Parathyroid adenoma (tissue), 2 donors: ENCODE measurements at regions not wholly inside any gene's neighbourhood (a gene's known extent, or its start where the extent isn't known, plus 50 kb on each side); places are given as distances from the start of the nearest gene placed in this dataset.

Source experiments
- H2AFZ ChIP-seq: fragments of 300-600 bp; sonication (generic); one replicate; pipeline ENCODE4 v1.7.0; 2017; ENCODE audit warnings: antibody characterized with exemption, mild to moderate bottlenecking
- H3K27ac ChIP-seq: fragments of 300-600 bp; sonication (generic); one replicate; pipeline ENCODE4 v1.7.0; 2017
- H3K27me3 ChIP-seq: fragments of 300-600 bp; sonication (generic); one replicate; pipeline ENCODE4 v1.7.0; 2017; ENCODE audit warnings: low read length; ENCODE audit not compliant: control insufficient read depth, insufficient read depth
- H3K36me3 ChIP-seq: fragments of 300-600 bp; sonication (generic); one replicate; pipeline ENCODE4 v1.7.0; 2017; ENCODE audit warnings: low read length; ENCODE audit not compliant: control insufficient read depth, insufficient read depth
- H3K4me1 ChIP-seq: fragments of 300-600 bp; sonication (generic); one replicate; pipeline ENCODE4 v1.7.0; 2017; ENCODE audit warnings: control low read depth
- H3K4me2 ChIP-seq: fragments of 300-600 bp; sonication (generic); one replicate; pipeline ENCODE4 v1.7.0; 2017; ENCODE audit warnings: low read length
- H3K4me3 ChIP-seq: fragments of 300-600 bp; sonication (generic); one replicate; pipeline ENCODE4 v1.7.0; 2017; ENCODE audit warnings: low read depth, low read length
- H3K79me2 ChIP-seq: fragments of 300-600 bp; sonication (generic); one replicate; pipeline ENCODE4 v1.7.0; 2017; ENCODE audit warnings: control low read depth
- H3K9ac ChIP-seq: fragments of 300-600 bp; sonication (generic); one replicate; pipeline ENCODE4 v1.7.0; 2017; ENCODE audit warnings: mild to moderate bottlenecking
- H3K9me3 ChIP-seq: fragments of 300-600 bp; sonication (generic); one replicate; pipeline ENCODE4 v1.7.0; 2017; ENCODE audit warnings: low read length; ENCODE audit not compliant: control insufficient read depth
- TF ChIP-seq, protein P1 (sequence below): fragments of 300-600 bp; sonication (generic); IDR thresholded peaks from one replicate; pipeline ENCODE4 v1.7.0; 2017; ENCODE audit warnings: antibody characterized with exemption, mild to moderate bottlenecking
- donor health status: primary hyperparathyroidism.

DNA sequence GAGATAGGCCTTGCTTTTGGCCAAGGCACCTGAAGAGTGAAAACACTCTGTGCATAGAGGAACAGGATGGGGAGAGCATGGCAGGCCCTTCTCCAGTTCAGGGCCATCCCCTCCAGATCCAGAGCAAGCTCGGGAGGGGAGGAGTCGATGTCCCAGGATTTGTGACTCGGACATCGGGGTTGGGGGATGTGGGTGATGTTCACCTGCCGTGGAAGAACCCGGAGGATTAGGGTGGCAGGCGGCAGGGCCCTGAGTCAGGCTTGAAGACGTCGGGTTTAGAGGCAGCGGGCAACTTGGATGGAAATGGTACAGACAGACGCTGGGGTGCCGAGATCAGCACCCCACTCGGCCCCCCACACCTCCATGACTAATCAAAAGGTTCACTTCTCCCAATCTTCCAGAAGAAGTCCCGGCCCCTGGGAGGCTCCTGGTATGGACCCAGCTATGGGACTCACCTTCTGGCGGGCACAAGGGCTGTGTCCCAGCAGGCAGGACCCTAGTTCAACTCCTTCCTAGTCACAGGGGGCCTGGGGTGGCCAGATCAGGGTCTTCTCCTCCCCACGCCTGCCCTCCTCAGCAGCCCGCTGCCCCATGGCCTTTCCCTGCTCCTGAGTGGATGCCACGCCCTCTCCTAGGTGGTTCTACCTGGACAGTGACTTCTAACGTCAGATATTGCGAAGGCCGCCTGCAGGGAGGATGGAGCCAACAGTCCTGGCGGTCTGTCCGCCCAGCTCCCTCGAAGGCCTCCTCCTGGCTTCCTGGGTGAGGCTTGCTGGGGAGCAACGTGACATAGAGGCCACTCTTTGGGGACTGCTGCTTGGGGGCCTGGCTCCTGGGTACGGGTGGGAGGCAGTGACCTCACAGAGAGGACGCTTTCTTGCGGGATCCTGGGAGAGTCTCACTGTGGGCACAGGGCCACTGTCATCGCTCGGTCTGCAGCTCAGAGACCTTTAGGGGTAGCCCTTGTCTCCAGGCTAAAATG is 792.5 kb downstream of the BRD1 start:
- Histone ChIP-seq H3K4me2 (no peak overlapping the region), H3K9ac (no peak overlapping the region), H3K27ac (no peak overlapping the region)

DNA sequence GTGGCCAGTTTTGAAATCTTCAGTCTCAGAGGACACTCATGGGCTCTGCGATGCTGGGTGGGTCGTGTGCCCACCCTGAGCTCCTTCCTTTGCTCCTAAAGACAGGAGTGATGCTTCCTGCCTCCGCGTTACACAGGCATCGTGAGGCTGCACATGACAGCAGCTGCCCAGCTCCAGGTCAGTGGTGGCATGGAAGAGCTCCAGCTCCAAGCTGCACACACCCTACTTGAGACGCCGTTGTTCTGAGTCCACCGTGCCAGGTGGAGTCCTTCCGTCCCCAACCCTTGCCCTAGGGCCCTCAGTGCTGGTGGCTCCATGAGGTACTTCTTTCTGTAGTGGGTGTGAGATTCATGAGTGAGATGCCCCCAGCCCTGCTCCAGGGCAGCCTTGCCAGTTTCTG is 794.1 kb downstream of the BRD1 start:
- no peaks in the 10 kb centered on the region for H3K36me3 ChIP-seq
- no peak overlapping the region for H3K27ac ChIP-seq
- H3K4me3 ChIP-seq = no peak overlapping the region
- TF ChIP-seq, protein P1, sequence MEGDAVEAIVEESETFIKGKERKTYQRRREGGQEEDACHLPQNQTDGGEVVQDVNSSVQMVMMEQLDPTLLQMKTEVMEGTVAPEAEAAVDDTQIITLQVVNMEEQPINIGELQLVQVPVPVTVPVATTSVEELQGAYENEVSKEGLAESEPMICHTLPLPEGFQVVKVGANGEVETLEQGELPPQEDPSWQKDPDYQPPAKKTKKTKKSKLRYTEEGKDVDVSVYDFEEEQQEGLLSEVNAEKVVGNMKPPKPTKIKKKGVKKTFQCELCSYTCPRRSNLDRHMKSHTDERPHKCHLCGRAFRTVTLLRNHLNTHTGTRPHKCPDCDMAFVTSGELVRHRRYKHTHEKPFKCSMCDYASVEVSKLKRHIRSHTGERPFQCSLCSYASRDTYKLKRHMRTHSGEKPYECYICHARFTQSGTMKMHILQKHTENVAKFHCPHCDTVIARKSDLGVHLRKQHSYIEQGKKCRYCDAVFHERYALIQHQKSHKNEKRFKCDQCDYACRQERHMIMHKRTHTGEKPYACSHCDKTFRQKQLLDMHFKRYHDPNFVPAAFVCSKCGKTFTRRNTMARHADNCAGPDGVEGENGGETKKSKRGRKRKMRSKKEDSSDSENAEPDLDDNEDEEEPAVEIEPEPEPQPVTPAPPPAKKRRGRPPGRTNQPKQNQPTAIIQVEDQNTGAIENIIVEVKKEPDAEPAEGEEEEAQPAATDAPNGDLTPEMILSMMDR = no peak
- H2AFZ ChIP-seq = no peak overlapping the region
- H3K79me2 ChIP-seq = no peaks in the 10 kb centered on the region
- H3K9me3 ChIP-seq = no peaks in the 10 kb centered on the region
- no peak overlapping the region for H3K9ac ChIP-seq
- no peaks in the 10 kb centered on the region for H3K4me1 ChIP-seq
- H3K4me2 ChIP-seq = no peak overlapping the region
- H3K27me3 ChIP-seq = no peaks in the 10 kb centered on the region

More for the DNA sequence above, 792.5 kb downstream of the BRD1 start:
- H3K79me2 ChIP-seq = no peaks in the 10 kb centered on the region
- H2AFZ ChIP-seq = no peak overlapping the region
- no peak overlapping the region for H3K4me3 ChIP-seq
- TF ChIP-seq, protein P1 = no peak
- H3K4me1 ChIP-seq = no peaks in the 10 kb centered on the region
- no peaks in the 10 kb centered on the region for H3K36me3 ChIP-seq
- H3K27me3 ChIP-seq = no peaks in the 10 kb centered on the region
- H3K9me3 ChIP-seq = no peaks in the 10 kb centered on the region

DNA sequence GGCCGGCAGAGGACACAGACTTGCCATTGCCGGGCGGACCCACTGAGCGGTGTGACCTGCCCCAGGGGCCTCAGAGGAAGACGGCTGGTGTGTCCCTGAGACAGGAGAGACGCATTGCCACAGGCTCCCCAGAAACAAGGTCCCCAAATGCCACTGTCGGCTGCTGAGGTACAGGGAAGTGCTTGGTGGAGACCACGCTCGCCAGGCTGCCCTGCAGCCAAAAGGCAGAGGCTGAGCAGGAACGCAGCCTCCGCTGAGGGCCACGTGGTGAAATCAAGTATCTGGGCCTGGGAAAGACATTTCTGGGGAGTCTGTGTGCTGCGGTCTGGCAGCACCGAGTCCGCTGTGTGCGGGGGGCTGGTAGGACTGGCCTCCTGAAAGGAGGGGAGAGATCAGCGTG is 794.9 kb downstream of the BRD1 start:
- H3K9me3 ChIP-seq = no peaks in the 10 kb centered on the region
- H3K4me3 ChIP-seq = no peak overlapping the region
- no peak overlapping the region for H3K27ac ChIP-seq
- no peaks in the 10 kb centered on the region for H3K4me1 ChIP-seq
- H3K4me2 ChIP-seq = no peak overlapping the region
- no peaks in the 10 kb centered on the region for H3K79me2 ChIP-seq
- H2AFZ ChIP-seq = no peak overlapping the region
- H3K27me3 ChIP-seq = no peaks in the 10 kb centered on the region
- H3K36me3 ChIP-seq = no peaks in the 10 kb centered on the region
- H3K9ac ChIP-seq = no peak overlapping the region
- TF ChIP-seq, protein P1 = no peak

DNA sequence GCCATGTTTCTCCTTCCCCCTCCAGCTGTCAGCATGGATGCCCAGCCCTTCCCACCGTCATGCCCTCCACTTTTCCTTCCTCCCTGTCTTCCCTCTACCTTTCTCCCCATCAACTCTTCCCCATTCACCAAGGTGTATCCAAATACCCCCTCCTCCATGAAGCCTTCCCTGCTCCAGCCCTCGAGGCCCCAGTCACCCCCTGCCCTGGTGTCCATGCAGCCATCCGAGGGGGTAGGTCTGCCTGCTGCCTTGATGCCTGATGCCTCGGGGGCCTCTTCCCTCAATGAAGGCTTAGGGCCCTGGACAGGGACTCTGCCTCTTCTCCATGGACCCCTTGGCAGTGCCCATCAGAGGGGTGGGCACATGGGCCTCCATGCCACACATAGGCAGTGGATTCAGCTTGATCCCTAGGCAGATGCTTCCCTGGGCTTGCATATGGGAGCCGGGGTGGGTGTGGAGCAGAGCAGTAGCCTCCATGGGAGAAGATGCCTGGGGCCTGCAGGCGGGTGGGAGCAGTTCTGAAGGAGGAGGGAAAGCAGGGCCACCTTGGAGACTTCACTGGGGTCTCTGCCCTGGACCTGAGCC is 795.8 kb downstream of the BRD1 start:
- H3K79me2 ChIP-seq = no peaks in the 10 kb centered on the region
- no peak overlapping the region for H3K4me3 ChIP-seq
- no peak overlapping the region for H3K4me2 ChIP-seq
- no peaks in the 10 kb centered on the region for H3K4me1 ChIP-seq
- no peak overlapping the region for H2AFZ ChIP-seq
- H3K9me3 ChIP-seq = no peaks in the 10 kb centered on the region
- no peak overlapping the region for H3K9ac ChIP-seq
- TF ChIP-seq, protein P1 = no peak
- no peaks in the 10 kb centered on the region for H3K27me3 ChIP-seq
- H3K36me3 ChIP-seq = no peaks in the 10 kb centered on the region
- no peak overlapping the region for H3K27ac ChIP-seq
